Non-pigmented ciliary epithelial cell (primary cell): ENCODE measurements at regions not wholly inside any gene's neighbourhood (a gene's known extent, or its start where the extent isn't known, plus 50 kb on each side); places are given as distances from the start of the nearest gene placed in this dataset.
"Not testable (repeated sequence)": the region's sequence is repeated elsewhere in the genome, so short reads cannot be mapped to it uniquely, and the experiment has no call there.

ENCODE experiments used
- DNase-seq: peaks from one replicate; pipeline ENCODE4 v3.0.0-alpha.2; 2010; ENCODE audit warnings: low read depth

DNA sequence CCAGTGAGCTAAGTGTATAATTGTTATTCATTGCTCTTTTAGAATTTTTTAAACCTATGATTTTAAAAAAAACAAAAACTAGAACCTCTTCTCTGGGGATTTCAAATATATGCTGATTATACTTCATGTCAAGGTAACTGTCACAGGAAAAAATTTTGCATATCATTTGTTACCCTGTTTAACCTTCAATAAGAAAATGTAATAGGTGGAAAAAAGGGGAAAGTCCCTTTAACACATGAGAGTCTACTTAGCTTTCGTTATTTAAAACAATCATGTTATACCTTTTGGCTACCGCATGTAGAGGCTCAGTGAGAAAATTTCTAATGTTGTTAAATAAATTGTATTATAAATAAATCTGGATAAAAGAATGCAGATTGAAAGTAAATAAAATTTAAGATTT lies 190.1 kb upstream of the AKR1E2 start:
- DNase-seq, result no peak

DNA sequence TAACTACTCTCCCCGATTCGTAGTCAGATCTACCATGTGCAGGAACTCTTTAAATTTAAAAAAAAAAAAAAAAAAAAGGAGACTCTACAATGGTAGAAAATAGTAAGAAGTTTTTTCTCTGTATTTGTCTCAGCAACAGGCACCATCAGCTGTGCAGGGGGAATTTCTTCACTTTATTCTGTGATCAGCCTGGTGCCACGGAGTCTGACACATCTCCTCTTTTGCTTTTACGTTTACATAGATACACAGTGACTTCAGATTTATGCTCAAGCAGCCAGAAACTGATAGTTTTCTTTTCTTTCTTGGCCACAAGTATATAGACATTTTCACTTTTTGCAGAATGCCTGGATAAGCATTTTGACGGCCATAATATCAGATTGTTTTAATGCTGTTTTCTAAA lies 190.6 kb upstream of the AKR1E2 start:
- no peak for DNase-seq

DNA sequence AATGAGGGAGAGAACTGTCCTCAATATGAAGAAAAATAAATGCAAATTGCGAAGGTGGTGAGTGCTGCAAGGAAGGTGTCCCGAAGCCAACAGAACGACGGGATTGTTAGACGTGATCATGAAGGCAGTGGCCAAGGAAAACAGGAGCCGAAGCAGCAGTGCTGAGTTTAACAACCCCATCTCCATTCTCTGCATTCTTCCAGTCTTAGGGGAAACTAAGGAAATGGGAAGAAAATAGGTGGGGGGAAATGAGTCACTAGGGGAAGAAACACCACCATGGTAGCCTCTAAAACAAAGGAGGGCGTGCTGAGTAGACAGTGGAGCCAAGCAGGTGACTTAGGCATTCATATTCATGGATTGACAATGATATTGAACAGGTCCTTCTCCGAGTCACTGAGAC lies 192.2 kb upstream of the AKR1E2 start:
- no peak for DNase-seq

DNA sequence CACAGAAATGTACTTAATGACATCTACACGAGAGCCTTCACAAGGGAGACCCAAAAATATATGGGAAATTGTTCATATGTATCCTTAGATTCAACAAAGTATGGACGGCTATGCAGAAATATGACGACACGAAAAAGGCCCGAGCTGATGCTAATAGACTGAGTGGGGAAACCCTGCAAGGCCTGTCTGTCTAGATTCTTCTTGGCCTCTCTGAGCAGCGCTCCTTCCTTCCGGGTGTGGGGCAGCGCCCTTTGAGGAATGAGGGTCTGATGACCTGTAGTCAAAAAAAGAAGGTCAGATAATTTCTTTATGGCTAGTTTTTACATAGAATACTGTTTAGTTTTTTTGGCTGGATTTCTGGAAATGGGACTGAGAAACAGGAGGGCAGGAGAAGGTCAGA lies 192.8 kb upstream of the AKR1E2 start:
- DNase-seq, result no peak

DNA sequence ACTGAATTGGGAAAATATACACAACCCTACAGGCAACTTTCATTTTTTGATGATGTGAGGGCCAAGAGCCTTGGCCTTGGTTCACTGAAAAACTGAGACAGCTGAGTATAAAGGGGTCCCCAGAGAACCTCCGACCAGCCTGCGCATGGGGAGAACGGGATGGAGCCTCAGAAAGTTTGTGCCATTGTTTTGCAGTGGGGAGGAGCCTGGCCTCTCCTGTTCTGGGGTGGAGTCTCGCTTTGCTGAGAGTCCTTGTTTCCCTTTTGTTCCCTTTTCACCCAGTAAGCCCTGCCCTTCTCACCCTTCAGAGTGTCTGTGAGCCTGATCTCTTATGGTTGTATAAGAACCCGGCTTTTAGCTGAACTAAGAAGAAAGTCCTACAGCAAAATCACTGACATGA lies 193.2 kb upstream of the AKR1E2 start:
- DNase-seq, result no peak

DNA sequence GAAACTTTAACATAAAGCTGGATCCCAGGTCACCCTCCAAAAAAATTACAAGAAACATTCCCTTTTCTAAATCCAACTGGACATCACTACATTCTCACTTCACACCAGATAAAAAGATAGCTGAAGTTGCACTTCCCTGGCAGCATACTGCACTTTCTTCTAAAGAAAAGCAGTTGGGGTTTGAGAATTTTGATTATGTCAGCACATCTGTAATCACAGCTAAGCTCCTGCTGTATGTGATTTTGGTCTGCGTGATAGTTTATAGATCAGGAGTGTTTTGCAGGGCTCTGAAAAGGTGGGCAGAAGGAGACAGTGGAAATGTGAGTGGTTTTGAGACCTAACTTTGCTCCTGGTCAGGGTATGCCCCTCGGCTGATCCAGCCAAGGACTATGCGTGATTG lies 199.1 kb upstream of the AKR1E2 start:
- DNase-seq, result no peak

DNA sequence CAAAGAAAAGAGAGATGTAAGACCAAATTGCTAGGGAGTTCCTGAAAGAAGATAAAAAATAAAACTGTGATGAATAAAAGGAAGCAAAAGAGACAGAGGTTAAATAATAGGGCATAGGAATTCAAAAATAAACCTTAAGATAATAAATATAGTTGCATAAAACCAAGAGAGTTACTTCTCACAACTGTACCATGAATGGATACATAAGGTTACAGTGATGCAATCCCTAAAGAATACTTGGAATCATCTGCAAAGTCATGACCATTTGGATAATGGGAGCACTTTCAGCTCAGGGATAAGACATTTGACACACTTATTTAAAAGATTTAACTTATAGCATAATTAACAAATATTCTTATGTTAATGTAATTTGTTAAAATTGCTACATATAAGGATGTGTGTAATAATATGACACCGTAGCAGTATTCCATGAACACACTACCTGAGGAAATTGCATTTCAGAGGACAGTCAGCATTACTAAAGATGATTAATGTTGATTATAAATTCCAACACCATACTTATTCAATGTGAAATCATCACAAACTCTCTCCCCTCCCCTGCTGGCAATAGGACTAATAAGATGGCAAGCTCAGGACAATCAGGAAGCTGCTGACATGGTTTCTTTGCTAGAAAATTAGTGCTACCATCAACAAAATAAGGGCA lies 202.1 kb upstream of the AKR1E2 start:
- DNase-seq, result no peak

DNA sequence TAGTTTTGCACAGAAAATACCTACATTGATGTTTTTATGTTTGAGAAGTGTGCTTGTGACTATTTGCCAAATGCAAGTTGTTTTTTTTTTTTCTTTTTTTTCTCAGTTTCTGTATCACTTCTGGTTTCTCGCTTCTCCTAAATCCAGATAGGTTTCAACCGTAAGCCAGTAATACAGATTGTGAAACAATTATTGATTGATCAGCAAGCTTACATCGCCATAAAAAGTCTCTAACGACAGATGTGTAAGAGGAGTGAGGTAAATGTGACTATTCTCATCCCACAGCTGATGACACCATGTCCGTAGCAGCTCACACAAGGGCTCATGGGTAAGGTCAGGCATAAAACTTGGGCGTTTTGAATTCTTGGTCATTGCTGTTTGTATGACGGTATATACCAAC lies 202.8 kb upstream of the AKR1E2 start:
- no peak for DNase-seq

DNA sequence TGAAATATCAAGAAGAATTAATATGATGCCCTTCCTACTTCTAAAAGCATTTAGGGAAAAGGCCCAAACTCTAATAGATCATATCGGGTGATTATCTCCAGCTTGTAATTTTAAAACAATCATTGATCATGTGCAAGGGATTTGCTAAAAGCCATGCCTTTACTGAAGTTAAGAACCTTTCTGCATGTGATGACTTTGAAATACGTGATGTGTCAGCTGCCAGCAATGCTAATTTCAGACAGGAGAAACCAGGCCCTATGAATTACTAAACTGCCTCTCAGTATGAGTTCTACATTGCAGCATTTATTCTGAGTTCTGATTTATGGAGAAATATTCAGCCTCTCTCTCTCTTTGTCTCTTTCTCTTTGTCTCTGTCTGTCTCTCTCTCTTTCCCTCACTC lies 203.6 kb upstream of the AKR1E2 start:
- DNase-seq, result no peak

DNA sequence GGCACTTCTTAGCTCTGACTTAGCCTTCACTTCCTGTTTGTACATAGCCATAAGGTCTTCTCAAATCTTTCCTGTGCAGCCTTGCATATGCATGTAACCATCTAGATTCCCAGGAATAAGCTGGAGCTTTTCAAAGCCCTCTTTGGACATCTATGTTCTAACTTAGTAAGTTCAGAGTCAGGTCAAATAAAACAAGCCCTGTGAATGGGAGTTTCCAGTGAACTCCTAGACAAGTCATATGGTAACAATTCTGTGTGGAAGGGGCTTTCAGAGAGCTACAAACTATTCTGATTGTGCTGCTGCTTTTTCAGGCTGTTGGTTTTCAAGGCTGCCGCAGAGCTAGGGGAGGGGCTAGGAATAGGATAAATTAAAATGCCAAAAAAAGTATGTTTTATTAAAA lies 208.4 kb upstream of the AKR1E2 start:
- DNase-seq, result no peak

DNA sequence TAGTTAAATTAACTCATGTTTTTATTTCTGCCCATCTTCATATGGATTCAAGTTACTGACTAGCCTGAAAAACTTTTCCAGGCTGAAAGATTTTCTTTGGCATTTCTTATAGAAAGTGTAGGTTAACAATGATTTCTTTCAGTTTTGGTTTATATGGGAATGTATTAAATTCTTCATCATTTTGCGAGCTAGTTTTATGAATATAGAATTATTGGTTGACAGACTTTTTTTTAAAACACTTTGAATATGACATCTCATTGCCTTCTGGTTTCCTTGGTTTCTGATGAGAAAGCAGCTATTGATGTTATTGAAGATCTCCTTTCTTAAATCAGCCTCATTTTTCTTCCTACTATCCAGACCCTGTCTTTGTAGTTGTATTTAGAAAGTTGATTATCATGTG lies 211.0 kb upstream of the AKR1E2 start:
- no peak for DNase-seq

DNA sequence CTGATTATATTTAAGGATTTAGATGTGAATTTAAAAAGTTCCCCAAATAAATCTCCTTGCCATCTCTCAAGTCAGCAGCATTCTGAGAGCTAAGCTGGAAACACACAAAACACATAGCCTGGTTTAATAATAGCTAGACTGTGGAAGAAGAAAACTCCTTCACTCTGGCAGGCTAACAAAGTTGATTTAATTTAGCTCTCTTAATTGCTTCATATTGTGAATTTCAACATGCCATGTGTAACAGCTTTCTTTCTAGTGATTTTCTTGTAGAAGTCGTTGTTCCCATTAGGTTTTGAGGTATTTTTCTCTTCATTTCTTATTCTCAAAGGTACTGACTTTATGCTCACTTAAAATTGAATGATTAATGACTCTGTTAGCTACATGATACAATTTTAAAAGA lies 216.8 kb upstream of the AKR1E2 start:
- DNase-seq, result no peak

DNA sequence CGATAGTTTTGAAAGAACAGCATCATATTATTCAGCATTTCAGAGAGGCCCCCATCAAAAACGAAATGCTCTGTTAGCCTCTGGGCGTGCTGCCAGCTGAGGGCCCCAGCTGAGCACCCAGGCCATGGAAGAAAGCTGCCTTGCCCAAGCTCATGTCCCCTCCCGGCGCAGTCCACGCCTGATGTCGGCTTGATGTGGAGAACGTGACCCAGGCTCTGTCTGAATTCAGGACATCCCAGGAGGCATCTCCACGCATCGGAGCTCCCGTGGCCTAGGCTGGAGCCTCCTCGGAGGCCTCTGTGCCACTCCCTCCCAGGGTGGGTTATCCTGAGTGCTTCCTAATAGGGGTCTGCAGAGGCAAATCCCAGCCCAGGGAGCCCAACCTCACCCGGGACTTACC lies 218.3 kb upstream of the AKR1E2 start:
- DNase-seq, result no peak

DNA sequence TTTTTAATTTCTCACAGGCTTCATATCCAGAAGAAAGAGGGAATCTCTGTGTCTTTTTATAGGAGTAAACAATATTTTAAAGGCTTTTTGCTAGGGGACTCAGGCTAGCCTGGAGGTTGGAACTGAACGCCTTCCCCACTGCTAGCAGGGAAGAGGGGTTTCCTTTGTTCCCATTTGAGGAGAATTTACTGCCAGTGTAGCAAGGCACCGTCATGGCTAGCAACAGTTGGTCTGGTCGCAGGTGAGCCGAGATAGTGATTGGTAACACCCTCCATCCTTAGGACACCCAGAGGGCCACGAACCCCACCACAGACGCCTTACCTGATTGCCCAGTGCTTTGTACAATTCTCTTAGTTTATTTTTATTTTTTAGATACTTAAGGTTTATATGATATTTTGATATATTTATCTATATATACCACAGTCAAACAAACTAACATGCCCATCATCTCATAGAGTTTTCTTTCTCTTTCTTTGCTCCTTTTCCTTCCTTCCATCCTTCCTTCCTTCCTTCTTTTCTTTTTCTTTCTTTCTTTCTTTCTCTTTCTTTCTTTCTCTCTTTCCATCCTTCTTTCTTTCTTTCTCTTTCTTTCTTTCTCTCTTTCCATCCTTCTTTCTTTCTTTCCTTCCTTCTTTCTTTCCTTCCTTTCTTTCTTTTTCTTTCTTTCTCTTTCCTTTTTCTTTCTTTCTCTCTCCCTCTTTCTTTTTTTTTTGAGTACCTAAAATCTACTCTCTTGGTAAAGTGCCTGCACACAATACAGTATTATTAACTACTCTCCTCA lies 219.0 kb upstream of the AKR1E2 start:
- DNase-seq, result no peak

DNA sequence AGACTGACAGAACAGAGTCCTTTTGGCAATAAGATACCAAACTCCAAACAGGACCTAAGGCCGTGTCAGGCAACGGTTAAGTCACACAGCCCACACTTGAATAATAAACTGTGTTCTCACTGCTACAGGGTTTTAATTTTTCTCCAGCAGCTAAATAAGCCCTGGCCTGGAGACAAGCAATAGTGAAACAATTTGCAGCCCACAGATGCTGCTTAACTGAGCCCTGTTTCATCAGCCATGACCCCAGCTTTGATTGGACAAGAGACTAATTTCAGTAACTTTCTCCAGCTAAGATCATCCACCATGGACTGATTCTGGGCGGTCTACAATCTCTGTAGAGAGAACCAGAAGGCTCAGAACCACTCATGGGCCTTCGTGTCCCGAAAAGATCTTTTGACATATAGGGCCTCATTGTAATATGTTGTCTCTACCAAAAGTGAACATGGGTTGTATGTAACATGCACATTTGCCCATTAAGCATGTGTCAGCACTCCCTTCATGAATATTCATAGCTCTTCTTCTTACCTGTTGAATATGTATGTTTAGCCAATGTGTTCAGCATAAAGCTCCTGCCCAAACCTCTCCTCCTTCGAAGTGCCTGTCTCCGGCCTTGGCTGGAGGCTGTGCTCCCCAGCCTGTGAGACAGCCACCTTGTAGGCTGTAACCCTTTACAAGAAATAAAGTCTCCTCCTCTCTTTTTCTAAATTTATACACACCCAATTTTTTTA lies 223.1 kb upstream of the AKR1E2 start:
- DNase-seq, result no peak

DNA sequence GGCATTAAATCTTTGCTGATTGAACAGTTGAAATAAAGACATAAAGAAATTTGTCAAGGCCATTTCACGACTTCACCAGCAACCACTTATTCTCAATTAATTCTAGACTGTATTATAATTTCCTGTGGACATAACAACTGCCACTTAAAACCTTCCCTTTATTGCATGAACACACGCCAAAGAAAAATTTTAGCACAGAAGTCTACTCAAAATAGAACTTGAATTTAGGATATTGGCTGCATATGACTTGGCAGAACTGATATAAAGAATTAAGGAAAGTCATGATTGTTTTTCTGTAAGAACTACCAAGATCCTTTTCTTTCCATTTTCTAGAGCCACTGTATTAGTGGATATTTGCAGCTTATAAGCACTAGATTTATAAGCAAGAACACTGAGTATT lies 226.5 kb upstream of the AKR1E2 start:
- DNase-seq, result no peak

DNA sequence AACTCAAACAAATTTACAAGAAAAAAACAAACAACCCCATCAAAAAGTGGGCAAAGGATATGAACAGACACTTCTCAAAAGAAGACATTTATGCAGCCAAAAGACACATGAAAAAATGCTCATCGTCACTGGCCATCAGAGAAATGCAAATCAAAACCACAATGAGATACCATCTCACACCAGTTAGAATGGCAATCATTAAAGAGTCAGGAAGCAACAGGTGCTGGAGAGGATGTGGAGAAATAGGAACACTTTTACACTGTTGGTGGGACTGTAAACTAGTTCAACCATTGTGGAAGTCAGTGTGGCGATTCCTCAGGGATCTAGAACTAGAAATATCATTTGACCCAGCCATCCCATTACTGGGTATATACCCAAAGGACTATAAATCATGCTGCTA lies 228.1 kb upstream of the AKR1E2 start:
- DNase-seq, result not testable (repeated sequence)

DNA sequence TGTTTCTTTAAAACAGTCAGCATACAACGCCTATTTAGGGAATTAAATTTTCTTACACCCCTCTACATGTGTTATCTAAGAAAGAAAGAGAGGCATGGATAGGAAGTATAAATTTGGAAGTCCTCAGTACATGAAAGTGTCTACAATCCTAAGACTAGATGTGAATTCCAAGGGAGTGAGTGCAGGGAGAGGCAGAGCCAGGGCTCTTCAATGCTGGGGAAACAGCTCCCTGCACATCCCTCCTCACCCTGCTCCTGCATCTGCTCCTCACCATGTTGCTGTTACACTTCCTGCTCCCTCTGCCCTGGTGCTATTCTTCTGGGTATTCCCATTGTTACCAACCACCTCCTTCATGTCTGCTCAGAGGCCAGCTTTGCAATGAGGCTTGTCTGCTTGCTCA lies 229.1 kb upstream of the AKR1E2 start:
- no peak for DNase-seq

DNA sequence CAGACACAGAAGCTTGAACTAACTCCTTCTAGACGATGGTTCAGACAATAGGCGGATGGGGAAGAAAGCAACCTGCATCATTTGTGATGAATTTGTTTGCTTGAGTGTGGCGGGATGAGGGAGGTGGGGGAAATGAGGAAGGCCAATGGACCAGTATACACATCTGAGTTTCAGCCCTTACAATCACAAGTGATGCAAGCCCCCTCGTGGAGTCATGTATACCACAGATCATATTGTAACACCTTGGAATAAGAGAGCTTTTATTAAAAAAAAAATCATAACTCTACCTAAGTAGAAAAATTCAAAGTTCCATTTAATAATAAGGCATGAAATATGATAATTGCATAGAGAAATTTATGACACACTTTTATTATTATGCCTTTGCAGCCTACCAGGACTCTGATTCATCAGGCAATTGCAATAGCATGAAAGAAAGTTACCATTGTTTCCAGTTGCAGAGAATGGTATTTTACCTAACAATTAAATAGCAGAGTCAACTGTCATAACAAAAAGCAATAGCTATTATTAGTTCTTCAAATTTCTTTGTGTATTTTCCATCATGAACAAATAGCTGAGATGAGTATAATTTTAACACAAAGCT lies 230.2 kb upstream of the AKR1E2 start:
- no peak for DNase-seq

DNA sequence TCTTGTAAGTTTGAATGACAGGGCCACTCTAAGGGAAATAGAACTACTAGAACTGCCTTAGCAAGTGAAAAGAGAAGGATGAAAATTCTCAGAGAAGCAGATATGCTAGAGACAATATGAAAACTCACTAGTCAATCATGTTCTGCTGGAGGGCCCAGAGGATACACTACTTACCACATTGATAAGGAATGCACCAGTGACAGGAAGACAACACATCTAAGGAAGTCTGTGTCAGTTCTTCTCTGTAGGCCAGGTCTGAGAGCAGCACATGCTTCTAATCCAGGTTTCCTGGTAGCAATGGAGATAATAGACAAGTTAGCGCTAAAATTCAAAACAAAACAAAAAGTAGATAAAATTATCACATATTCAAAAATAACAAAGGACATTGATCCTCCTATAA lies 235.2 kb upstream of the AKR1E2 start:
- no peak for DNase-seq

DNA sequence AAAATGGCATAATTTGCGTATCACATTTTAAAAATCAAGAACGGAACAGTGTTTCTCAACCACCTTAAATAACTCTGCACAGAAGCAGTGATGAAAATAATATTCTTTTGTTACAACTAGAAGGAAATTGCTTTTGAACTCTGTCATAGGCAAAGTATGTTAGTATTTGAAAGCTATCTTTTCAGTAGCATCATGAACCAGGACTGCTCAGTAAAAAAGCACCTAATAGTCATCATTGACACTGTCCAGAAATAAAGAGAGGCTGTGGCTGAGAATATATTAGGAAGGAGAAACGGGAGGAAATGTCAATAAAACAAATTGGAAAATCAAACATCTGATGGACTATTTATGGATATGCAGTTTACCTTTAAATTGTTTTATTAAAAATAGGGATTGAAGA lies 237.2 kb upstream of the AKR1E2 start:
- DNase-seq, result peak; percentile 6

DNA sequence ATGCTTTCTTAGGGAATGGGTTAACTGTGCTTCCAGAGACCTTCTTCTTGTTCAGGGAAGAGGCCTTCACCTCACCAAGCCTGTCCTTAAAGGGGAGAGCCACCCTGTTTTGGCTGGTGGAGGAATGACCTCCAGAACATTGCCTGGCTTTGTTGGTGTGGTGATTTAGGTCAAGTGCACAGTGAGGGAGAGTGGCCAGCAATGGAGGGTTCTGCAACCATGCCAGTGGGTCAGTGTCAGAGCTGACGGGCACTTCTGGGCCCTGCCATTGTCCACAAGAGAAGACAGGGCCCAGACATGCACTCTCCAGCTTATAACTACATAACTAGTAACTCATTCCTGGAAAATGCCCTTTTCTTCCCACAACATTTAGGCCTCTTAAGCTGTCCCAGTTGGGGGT lies 238.5 kb upstream of the AKR1E2 start:
- DNase-seq, result no peak

DNA sequence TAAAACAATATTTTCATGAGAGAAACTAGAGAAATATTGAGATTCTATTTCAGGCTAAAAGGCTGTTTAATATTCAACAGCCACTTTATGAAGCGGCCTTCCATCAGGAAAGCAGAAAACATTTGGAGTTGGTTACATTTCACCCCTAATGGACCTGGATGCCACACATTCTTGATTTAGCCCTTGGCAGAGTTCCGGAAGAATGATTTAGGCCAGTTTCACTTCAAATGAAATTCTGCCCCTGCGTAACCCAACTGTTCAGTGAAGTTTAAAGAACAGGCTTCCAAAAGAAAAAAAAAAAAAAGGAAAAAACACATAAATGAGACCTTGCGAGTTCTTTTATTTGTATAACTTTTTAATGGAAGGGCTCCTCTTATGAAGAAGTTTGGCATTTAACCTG lies 239.2 kb upstream of the AKR1E2 start:
- DNase-seq, result no peak
